HepG2 (cell line): ENCODE measurements at regions not wholly inside any gene's neighbourhood (a gene's known extent, or its start where the extent isn't known, plus 50 kb on each side); places are given as distances from the start of the nearest gene placed in this dataset.

Experiments used
- FOXJ3 ChIP-seq: sonication (generic); formaldehyde crosslinking; IDR thresholded peaks from 2 replicates; pipeline ENCODE4 v1.4.0; 2020; ENCODE audit warnings: missing genetic modification reagents, mild to moderate bottlenecking, borderline replicate concordance
- IRF2 ChIP-seq: IDR thresholded peaks from 2 replicates; pipeline ENCODE4 v1.6.1; 2018; ENCODE audit warnings: missing genetic modification reagents, missing compliant biosample characterization
- ZNF263 ChIP-seq: sonication (generic); formaldehyde crosslinking; IDR thresholded peaks from 2 replicates; pipeline ENCODE4 v1.4.0; 2020; ENCODE audit warnings: missing genetic modification reagents
- TF ChIP-seq, protein P1 (sequence below): sonication (generic); formaldehyde crosslinking; IDR thresholded peaks from 2 replicates; pipeline ENCODE4 v1.5.0; 2020; ENCODE audit warnings: mild to moderate bottlenecking, missing genetic modification reagents, moderate library complexity
- TF ChIP-seq, protein P2 (sequence below): sonication (generic); formaldehyde crosslinking; conservative IDR thresholded peaks from 2 replicates; pipeline ENCODE4 v1.5.0; 2020; ENCODE audit warnings: missing genetic modification reagents

DNA sequence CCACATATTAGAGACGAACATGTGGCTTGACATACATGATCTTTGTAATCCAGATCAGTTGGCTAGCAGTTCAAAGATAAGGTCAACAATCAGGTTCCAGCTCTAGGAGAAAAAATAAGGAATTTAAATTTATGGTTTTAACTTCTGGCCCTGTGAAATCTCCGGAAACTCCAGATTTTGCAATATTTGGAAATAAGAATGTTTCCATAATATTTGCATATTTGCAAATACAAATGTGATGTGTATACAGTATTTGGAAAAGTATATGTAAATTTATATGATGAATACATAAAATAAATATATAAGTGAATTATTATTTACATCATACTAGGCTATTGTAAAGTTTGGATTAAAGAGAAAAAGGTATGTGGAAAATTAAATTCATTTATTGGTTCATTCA is 97.1 kb downstream of the KCNJ2 start:
- no peak for TF ChIP-seq FOXJ3
- TF ChIP-seq IRF2 (CRISPR knock-in tag): no peak
- TF ChIP-seq, protein P1, sequence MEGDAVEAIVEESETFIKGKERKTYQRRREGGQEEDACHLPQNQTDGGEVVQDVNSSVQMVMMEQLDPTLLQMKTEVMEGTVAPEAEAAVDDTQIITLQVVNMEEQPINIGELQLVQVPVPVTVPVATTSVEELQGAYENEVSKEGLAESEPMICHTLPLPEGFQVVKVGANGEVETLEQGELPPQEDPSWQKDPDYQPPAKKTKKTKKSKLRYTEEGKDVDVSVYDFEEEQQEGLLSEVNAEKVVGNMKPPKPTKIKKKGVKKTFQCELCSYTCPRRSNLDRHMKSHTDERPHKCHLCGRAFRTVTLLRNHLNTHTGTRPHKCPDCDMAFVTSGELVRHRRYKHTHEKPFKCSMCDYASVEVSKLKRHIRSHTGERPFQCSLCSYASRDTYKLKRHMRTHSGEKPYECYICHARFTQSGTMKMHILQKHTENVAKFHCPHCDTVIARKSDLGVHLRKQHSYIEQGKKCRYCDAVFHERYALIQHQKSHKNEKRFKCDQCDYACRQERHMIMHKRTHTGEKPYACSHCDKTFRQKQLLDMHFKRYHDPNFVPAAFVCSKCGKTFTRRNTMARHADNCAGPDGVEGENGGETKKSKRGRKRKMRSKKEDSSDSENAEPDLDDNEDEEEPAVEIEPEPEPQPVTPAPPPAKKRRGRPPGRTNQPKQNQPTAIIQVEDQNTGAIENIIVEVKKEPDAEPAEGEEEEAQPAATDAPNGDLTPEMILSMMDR (CRISPR knock-in tag): no peak
- TF ChIP-seq, protein P2, sequence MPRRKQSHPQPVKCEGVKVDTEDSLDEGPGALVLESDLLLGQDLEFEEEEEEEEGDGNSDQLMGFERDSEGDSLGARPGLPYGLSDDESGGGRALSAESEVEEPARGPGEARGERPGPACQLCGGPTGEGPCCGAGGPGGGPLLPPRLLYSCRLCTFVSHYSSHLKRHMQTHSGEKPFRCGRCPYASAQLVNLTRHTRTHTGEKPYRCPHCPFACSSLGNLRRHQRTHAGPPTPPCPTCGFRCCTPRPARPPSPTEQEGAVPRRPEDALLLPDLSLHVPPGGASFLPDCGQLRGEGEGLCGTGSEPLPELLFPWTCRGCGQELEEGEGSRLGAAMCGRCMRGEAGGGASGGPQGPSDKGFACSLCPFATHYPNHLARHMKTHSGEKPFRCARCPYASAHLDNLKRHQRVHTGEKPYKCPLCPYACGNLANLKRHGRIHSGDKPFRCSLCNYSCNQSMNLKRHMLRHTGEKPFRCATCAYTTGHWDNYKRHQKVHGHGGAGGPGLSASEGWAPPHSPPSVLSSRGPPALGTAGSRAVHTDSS (CRISPR knock-in tag): no peak
- TF ChIP-seq ZNF263 (CRISPR knock-in tag): no peak
